ENCODE measurements at regions not wholly inside any gene's neighbourhood (a gene's known extent, or its start where the extent isn't known, plus 50 kb on each side); places are given as distances from the start of the nearest gene placed in this dataset.

GRCh38 chr13:80584785-80585184 is 243.9 kb upstream of the SPRY2 start:
- Histone ChIP-seq H3K4me1 (ENCODE audit: low read depth) (no peaks in the 10 kb centered on the region), H3K4me3 (no peak overlapping the region), H3K36me3 (ENCODE audit: low read depth) (no peaks in the 10 kb centered on the region), H3K9me3 (no peaks in the 10 kb centered on the region)
- intact Hi-C loops (cut with DNase I, micrococcal nuclease): no loop called here
- TF ChIP-seq CTCF (IDR thresholded peaks at IDR 0.05): no peak
- DNase-seq (no peak), ATAC-seq (no peak)

- no peaks in the 10 kb centered on the region for H3K4me1 ChIP-seq (ENCODE audit: low read depth)
Observed at GRCh38 chr13:80584306-80584705, 243.4 kb upstream of the SPRY2 start.

GRCh38 chr13:80577926-80578670 is 237.2 kb upstream of the SPRY2 start:
- no peak for TF ChIP-seq CTCF (IDR thresholded peaks at IDR 0.05)
- H3K9me3 ChIP-seq: no peaks in the 10 kb centered on the region
- intact Hi-C loops (cut with DNase I, micrococcal nuclease): no loop called here
- H3K36me3 ChIP-seq (ENCODE audit: low read depth): no peaks in the 10 kb centered on the region
- no peaks in the 10 kb centered on the region for H3K4me1 ChIP-seq (ENCODE audit: low read depth)
- H3K4me3 ChIP-seq: no peak overlapping the region
- DNase-seq (no peak), ATAC-seq (no peak)

More at GRCh38 chr13:80584306-80584705, 243.4 kb upstream of the SPRY2 start:
- intact Hi-C loops (cut with DNase I, micrococcal nuclease): no loop called here
- H3K36me3 ChIP-seq (ENCODE audit: low read depth): no peaks in the 10 kb centered on the region
- ATAC-seq: no peak
- no peak for DNase-seq
- no peak for TF ChIP-seq CTCF (IDR thresholded peaks at IDR 0.05)
- no peaks in the 10 kb centered on the region for H3K9me3 ChIP-seq
- H3K4me3 ChIP-seq: no peak overlapping the region

- H3K36me3 ChIP-seq (ENCODE audit: low read depth): no peaks in the 10 kb centered on the region
- H3K9me3 ChIP-seq: no peaks in the 10 kb centered on the region
- no peaks in the 10 kb centered on the region for H3K4me1 ChIP-seq (ENCODE audit: low read depth)
- H3K4me3 ChIP-seq: no peak overlapping the region
- DNase-seq (no peak), ATAC-seq (no peak)
- intact Hi-C loops (cut with DNase I, micrococcal nuclease): no loop called here
- TF ChIP-seq CTCF (IDR thresholded peaks at IDR 0.05): no peak
Observed at GRCh38 chr13:80577285-80577684, 236.4 kb upstream of the SPRY2 start.

- no peaks in the 10 kb centered on the region for H3K4me1 ChIP-seq (ENCODE audit: low read depth)
- TF ChIP-seq CTCF (IDR thresholded peaks at IDR 0.05): no peak
- no peak overlapping the region for H3K4me3 ChIP-seq
- intact Hi-C loops (cut with DNase I, micrococcal nuclease): no loop called here
- no peaks in the 10 kb centered on the region for H3K9me3 ChIP-seq
- no peaks in the 10 kb centered on the region for H3K36me3 ChIP-seq (ENCODE audit: low read depth)
- ATAC-seq (no peak), DNase-seq (no peak)
Observed at GRCh38 chr13:80574113-80574850, 233.4 kb upstream of the SPRY2 start.

All from mucosa of descending colon (tissue), 3 donors.